Right ventricle myocardium inferior (tissue), 1 donor: ENCODE measurements at regions not wholly inside any gene's neighbourhood (a gene's known extent, or its start where the extent isn't known, plus 50 kb on each side); places are given as distances from the start of the nearest gene placed in this dataset.
"Not testable (repeated sequence)": the region's sequence is repeated elsewhere in the genome, so short reads cannot be mapped to it uniquely, and the experiment has no call there.

Experiments
- ATAC-seq: fragments of 200-7000 bp; cut with Tn5 transposase; one replicate; pipeline ENCODE4 v1.9.1; 2020; ENCODE audit warnings: mild to moderate bottlenecking, moderate library complexity
- DNase-seq: peaks from one replicate; pipeline ENCODE4 v3.0.0; 2021; ENCODE audit errors: missing footprints
- intact Hi-C: fragments of 100-400 bp; cut with DNase I; formaldehyde crosslinking; loops from one replicate; pipeline ENCODE4 v1.11.0; 2022
- donor health status: DM: no; HTN: yes; CAD: no; lungs with severe emphysema.

GRCh38 chr3:35262406-35262805, 376.9 kb upstream of the ARPP21 start:
- intact Hi-C loops, result no loop called here
- DNase-seq, result no peak
- ATAC-seq, result no peak

- DNase-seq (no peak), ATAC-seq (no peak)
- intact Hi-C loops, result no loop called here
Observed at GRCh38 chr3:35263477-35263876, 375.8 kb upstream of the ARPP21 start.

GRCh38 chr3:35266065-35266464, 373.3 kb upstream of the ARPP21 start:
- DNase-seq, intact Hi-C loops, ATAC-seq: not testable (repeated sequence)

- intact Hi-C loops, result no loop called here
- DNase-seq (no peak), ATAC-seq (no peak)
Observed at GRCh38 chr3:35275768-35276167, 363.6 kb upstream of the ARPP21 start.

GRCh38 chr3:35276568-35276967, 362.8 kb upstream of the ARPP21 start:
- ATAC-seq (no peak), DNase-seq (no peak)
- intact Hi-C loops, result no loop called here

GRCh38 chr3:35291471-35292236, 347.7 kb upstream of the ARPP21 start:
- intact Hi-C loops, result no loop called here
- DNase-seq (no peak), ATAC-seq (no peak)

GRCh38 chr3:35292568-35292967, 346.8 kb upstream of the ARPP21 start:
- DNase-seq (no peak), ATAC-seq (no peak)
- intact Hi-C loops, result no loop called here

- intact Hi-C loops, result no loop called here
Observed at GRCh38 chr3:35295906-35296305, 343.4 kb upstream of the ARPP21 start.

GRCh38 chr3:35296533-35296932, 342.8 kb upstream of the ARPP21 start:
- intact Hi-C loops, result no loop called here
- DNase-seq (no peak), ATAC-seq (no peak)

More at GRCh38 chr3:35295906-35296305, 343.4 kb upstream of the ARPP21 start:
- DNase-seq (no peak), ATAC-seq (no peak)

- intact Hi-C loops, DNase-seq, ATAC-seq: not testable (repeated sequence)
Observed at GRCh38 chr3:35296944-35297343, 342.4 kb upstream of the ARPP21 start.

GRCh38 chr3:35305406-35305805, 333.9 kb upstream of the ARPP21 start:
- DNase-seq (no peak), ATAC-seq (no peak)
- intact Hi-C loops, result no loop called here

- DNase-seq, result no peak
- intact Hi-C loops, result no loop called here
- ATAC-seq, result no peak
Observed at GRCh38 chr3:35307296-35307695, 332.0 kb upstream of the ARPP21 start.

GRCh38 chr3:35316841-35317240, 322.5 kb upstream of the ARPP21 start:
- intact Hi-C loops, DNase-seq, ATAC-seq: not testable (repeated sequence)

GRCh38 chr3:35320646-35321407, 318.5 kb upstream of the ARPP21 start:
- DNase-seq (no peak), ATAC-seq (no peak)
- intact Hi-C loops, result no loop called here

- ATAC-seq (no peak), DNase-seq (no peak)
- intact Hi-C loops, result no loop called here
Observed at GRCh38 chr3:35322070-35322469, 317.3 kb upstream of the ARPP21 start.

GRCh38 chr3:35335703-35336102, 303.6 kb upstream of the ARPP21 start:
- DNase-seq, result no peak
- intact Hi-C loops, result no loop called here
- ATAC-seq, result no peak

- intact Hi-C loops, result no loop called here
- DNase-seq, result no peak
- no peak for ATAC-seq
Observed at GRCh38 chr3:35336601-35337000, 302.7 kb upstream of the ARPP21 start.

- DNase-seq (no peak), ATAC-seq (no peak)
Observed at GRCh38 chr3:35338186-35338585, 301.1 kb upstream of the ARPP21 start.

GRCh38 chr3:35380196-35380595, 259.1 kb upstream of the ARPP21 start:
- DNase-seq, result no peak
- no peak for ATAC-seq
- intact Hi-C loops, result no loop called here

More at GRCh38 chr3:35338186-35338585, 301.1 kb upstream of the ARPP21 start:
- intact Hi-C loops, result no loop called here

GRCh38 chr3:35383216-35383615, 256.1 kb upstream of the ARPP21 start:
- intact Hi-C loops, result no loop called here
- ATAC-seq (no peak), DNase-seq (no peak)
